ENCODE measurements at regions not wholly inside any gene's neighbourhood (a gene's known extent, or its start where the extent isn't known, plus 50 kb on each side); places are given as distances from the start of the nearest gene placed in this dataset.
"Not testable (repeated sequence)": the region's sequence is repeated elsewhere in the genome, so short reads cannot be mapped to it uniquely, and the experiment has no call there.

- Histone ChIP-seq H3K4me3 (replicated peaks in 1 of 4; ENCODE audit: control extremely low read depth in 1 of 4, insufficient read depth in 1 of 4, low read depth in 3 of 4, low read length in 4 of 4) (peak overlapping the region; percentile 87 to 95 (median 91)), H3K27me3 (ENCODE audit: control insufficient read depth, insufficient read depth, low read length) (peaks cover 3% of the 10 kb centered on the region), H2AFZ (ENCODE audit: low read length) (peak overlapping the region; percentile 93), H3K9me3 (ENCODE audit: control insufficient read depth, insufficient read depth, low read depth, low read length) (no peaks in the 10 kb centered on the region), H4K20me1 (ENCODE audit: control insufficient read depth, extremely low read depth, insufficient read depth, low read length) (no peaks in the 10 kb centered on the region), H3K36me3 (ENCODE audit: control insufficient read depth, insufficient read depth, low read length) (no peaks in the 10 kb centered on the region), H3K9ac (ENCODE audit: insufficient read depth, low read length) (peak overlapping the region; percentile 46), H3K4me1 (ENCODE audit: control insufficient read depth, extremely low read depth, insufficient read depth, low read length) (no peaks in the 10 kb centered on the region), H3K27ac (ENCODE audit: insufficient read depth, low read length) (peak overlapping the region; percentile 86), H3K4me2 (ENCODE audit: extremely low read depth, insufficient read depth, low read length) (peak overlapping the region; percentile 95), H3K79me2 (ENCODE audit: control insufficient read depth, insufficient read depth, low read length) (no peaks in the 10 kb centered on the region)
- TF ChIP-seq EZH2 (IDR thresholded peaks at IDR 0.05; ENCODE audit: low read length, missing control alignments), result no peak
- TF ChIP-seq, protein P1, sequence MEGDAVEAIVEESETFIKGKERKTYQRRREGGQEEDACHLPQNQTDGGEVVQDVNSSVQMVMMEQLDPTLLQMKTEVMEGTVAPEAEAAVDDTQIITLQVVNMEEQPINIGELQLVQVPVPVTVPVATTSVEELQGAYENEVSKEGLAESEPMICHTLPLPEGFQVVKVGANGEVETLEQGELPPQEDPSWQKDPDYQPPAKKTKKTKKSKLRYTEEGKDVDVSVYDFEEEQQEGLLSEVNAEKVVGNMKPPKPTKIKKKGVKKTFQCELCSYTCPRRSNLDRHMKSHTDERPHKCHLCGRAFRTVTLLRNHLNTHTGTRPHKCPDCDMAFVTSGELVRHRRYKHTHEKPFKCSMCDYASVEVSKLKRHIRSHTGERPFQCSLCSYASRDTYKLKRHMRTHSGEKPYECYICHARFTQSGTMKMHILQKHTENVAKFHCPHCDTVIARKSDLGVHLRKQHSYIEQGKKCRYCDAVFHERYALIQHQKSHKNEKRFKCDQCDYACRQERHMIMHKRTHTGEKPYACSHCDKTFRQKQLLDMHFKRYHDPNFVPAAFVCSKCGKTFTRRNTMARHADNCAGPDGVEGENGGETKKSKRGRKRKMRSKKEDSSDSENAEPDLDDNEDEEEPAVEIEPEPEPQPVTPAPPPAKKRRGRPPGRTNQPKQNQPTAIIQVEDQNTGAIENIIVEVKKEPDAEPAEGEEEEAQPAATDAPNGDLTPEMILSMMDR (conservative IDR thresholded peaks at IDR 0.05 in 1 of 2, IDR thresholded peaks at IDR 0.05 in 1 of 2; ENCODE audit: low read depth in 1 of 2, low read length in 2 of 2), result peak; percentile 74 to 77
- peak; percentile 70 to 84 for DNase-seq (ENCODE audit: low read depth in 2 of 2)
These were observed 159.9 kb downstream of the OR2B2 start for GRCh38 chr6:27752038-27752885.

DNA sequence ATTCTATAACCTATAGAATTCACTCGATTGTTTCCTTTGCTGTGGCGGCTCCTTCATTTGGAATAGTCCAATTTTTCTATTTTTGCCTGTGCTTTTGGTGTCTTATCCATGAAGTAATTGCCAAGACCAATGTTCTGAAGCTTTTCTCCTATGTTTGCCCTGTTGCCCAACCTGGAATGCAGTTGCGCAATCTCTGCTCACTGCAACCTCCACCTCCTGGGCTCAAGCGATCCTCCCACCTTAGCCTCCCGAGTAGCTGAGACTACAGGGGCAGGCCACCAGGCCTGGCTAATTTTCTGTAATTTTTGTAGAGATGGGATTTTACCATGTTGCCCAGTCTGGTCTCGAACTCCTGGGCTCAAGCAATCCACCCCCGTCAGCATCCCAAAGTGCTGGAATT is 163.5 kb downstream of the OR2B2 start:
- no peak for TF ChIP-seq EZH2 (IDR thresholded peaks at IDR 0.05; ENCODE audit: low read length, missing control alignments)
- TF ChIP-seq, protein P1 (conservative IDR thresholded peaks at IDR 0.05 in 1 of 2, IDR thresholded peaks at IDR 0.05 in 1 of 2; ENCODE audit: low read depth in 1 of 2, low read length in 2 of 2), result no peak

DNA sequence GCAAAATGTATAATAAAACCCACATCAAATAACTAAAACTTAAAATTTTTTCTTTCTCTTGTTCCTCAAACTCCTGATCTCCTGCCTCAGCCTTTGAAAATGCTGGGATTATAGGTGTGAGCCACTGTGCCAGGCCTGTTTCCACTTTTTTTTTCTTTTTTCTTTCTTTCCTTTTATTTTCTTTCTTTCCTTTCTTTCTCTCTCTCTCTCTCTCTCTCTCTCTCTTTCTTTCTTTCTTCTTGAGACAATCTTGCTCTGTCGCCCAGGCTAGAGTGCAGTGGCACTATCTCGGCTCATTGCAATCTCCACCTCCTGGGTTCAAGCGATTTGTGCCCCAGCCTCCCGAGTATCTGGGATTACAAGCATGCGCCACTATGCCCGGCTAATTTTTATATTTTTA is 164.6 kb downstream of the OR2B2 start:
- H4K20me1 ChIP-seq (ENCODE audit: control insufficient read depth, extremely low read depth, insufficient read depth, low read length), result no peaks in the 10 kb centered on the region
- TF ChIP-seq EZH2 (IDR thresholded peaks at IDR 0.05; ENCODE audit: low read length, missing control alignments), result no peak
- TF ChIP-seq, protein P1 (conservative IDR thresholded peaks at IDR 0.05 in 1 of 2, IDR thresholded peaks at IDR 0.05 in 1 of 2; ENCODE audit: low read depth in 1 of 2, low read length in 2 of 2), result no peak
- no peaks in the 10 kb centered on the region for H3K27me3 ChIP-seq (ENCODE audit: control insufficient read depth, insufficient read depth, low read length)
- no peak overlapping the region for H3K9ac ChIP-seq (ENCODE audit: insufficient read depth, low read length)
- no peak for DNase-seq (ENCODE audit: low read depth in 2 of 2)
- no peaks in the 10 kb centered on the region for H3K4me1 ChIP-seq (ENCODE audit: control insufficient read depth, extremely low read depth, insufficient read depth, low read length)
- H3K9me3 ChIP-seq (ENCODE audit: control insufficient read depth, insufficient read depth, low read depth, low read length), result no peaks in the 10 kb centered on the region
- no peak overlapping the region for H3K27ac ChIP-seq (ENCODE audit: insufficient read depth, low read length)
- H3K36me3 ChIP-seq (ENCODE audit: control insufficient read depth, insufficient read depth, low read length), result no peaks in the 10 kb centered on the region
- no peaks in the 10 kb centered on the region for H3K79me2 ChIP-seq (ENCODE audit: control insufficient read depth, insufficient read depth, low read length)
- H3K4me3 ChIP-seq (replicated peaks in 1 of 4; ENCODE audit: control extremely low read depth in 1 of 4, insufficient read depth in 1 of 4, low read depth in 3 of 4, low read length in 4 of 4), result no peak overlapping the region
- no peak overlapping the region for H2AFZ ChIP-seq (ENCODE audit: low read length)
- no peak overlapping the region for H3K4me2 ChIP-seq (ENCODE audit: extremely low read depth, insufficient read depth, low read length)

More for the DNA sequence above, 163.5 kb downstream of the OR2B2 start:
- Histone ChIP-seq H3K9ac (ENCODE audit: insufficient read depth, low read length) (no peak overlapping the region), H3K36me3 (ENCODE audit: control insufficient read depth, insufficient read depth, low read length) (no peaks in the 10 kb centered on the region), H3K9me3 (ENCODE audit: control insufficient read depth, insufficient read depth, low read depth, low read length) (no peaks in the 10 kb centered on the region), H3K27me3 (ENCODE audit: control insufficient read depth, insufficient read depth, low read length) (no peaks in the 10 kb centered on the region), H4K20me1 (ENCODE audit: control insufficient read depth, extremely low read depth, insufficient read depth, low read length) (no peaks in the 10 kb centered on the region), H3K4me2 (ENCODE audit: extremely low read depth, insufficient read depth, low read length) (no peak overlapping the region), H3K27ac (ENCODE audit: insufficient read depth, low read length) (no peak overlapping the region), H2AFZ (ENCODE audit: low read length) (no peak overlapping the region), H3K4me3 (replicated peaks in 1 of 4; ENCODE audit: control extremely low read depth in 1 of 4, insufficient read depth in 1 of 4, low read depth in 3 of 4, low read length in 4 of 4) (no peak overlapping the region), H3K4me1 (ENCODE audit: control insufficient read depth, extremely low read depth, insufficient read depth, low read length) (no peaks in the 10 kb centered on the region), H3K79me2 (ENCODE audit: control insufficient read depth, insufficient read depth, low read length) (no peaks in the 10 kb centered on the region)
- DNase-seq (ENCODE audit: low read depth in 2 of 2), result no peak

- not testable (repeated sequence) for H3K27me3 ChIP-seq (ENCODE audit: control insufficient read depth, insufficient read depth, low read length); H3K4me3 ChIP-seq (replicated peaks in 1 of 4; ENCODE audit: control extremely low read depth in 1 of 4, insufficient read depth in 1 of 4, low read depth in 3 of 4, low read length in 4 of 4); DNase-seq (ENCODE audit: low read depth in 2 of 2)
These were observed 165.3 kb downstream of the OR2B2 start for GRCh38 chr6:27746860-27747259.

More at GRCh38 chr6:27746860-27747259, 165.3 kb downstream of the OR2B2 start:
- not testable (repeated sequence) for H3K9ac ChIP-seq (ENCODE audit: insufficient read depth, low read length); H3K4me1 ChIP-seq (ENCODE audit: control insufficient read depth, extremely low read depth, insufficient read depth, low read length); H3K4me2 ChIP-seq (ENCODE audit: extremely low read depth, insufficient read depth, low read length); H3K9me3 ChIP-seq (ENCODE audit: control insufficient read depth, insufficient read depth, low read depth, low read length); H3K27ac ChIP-seq (ENCODE audit: insufficient read depth, low read length); H4K20me1 ChIP-seq (ENCODE audit: control insufficient read depth, extremely low read depth, insufficient read depth, low read length); H3K79me2 ChIP-seq (ENCODE audit: control insufficient read depth, insufficient read depth, low read length); H3K36me3 ChIP-seq (ENCODE audit: control insufficient read depth, insufficient read depth, low read length); H2AFZ ChIP-seq (ENCODE audit: low read length)
